ENCODE measurements at regions not wholly inside any gene's neighbourhood (a gene's known extent, or its start where the extent isn't known, plus 50 kb on each side); places are given as distances from the start of the nearest gene placed in this dataset.

DNA sequence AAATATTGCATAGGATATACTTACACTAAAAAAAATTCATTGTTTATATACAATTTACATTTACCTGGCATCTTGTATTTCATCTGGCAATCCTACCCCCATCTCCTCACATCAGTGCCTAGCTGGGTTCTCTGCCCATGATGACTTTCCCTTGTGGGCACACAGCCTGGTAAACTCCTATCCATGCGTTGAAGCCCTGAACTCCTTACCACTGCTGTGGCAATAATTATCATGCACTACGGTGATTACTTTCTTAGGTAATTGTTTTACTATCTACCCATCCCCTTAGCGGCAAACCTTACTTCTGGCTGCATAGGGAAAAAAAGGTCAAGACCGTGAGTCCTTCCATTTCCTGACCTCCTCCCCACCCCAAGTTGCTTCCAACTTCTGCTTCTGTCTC is 63.6 kb upstream of the DAB2IP start:
- 91 to 100% methylated on average over 1 to 4 of the region's 4 CpGs for WGBS, 2 experiments (ENCODE audit: insufficient coverage in 1 of 2, insufficient read length in 1 of 2)
- DNase-seq, result no peak
- H3K27me3 ChIP-seq (ENCODE audit: control insufficient read depth, insufficient read depth, low read length, poor library complexity, severe bottlenecking), result peaks cover 23% of the 10 kb centered on the region
- no peak overlapping the region for H3K9ac ChIP-seq (ENCODE audit: extremely low read depth, low read length, poor library complexity, severe bottlenecking)
- H3K9me3 Mint-ChIP-seq, result no peaks in the 10 kb centered on the region
- no peaks in the 10 kb centered on the region for H3K4me1 ChIP-seq (ENCODE audit: control insufficient read depth, insufficient read depth, low read length)
- H3K27ac Mint-ChIP-seq, result no peak overlapping the region
- TF ChIP-seq CTCF (conservative IDR thresholded peaks at IDR 0.05), result no peak
- H3K27ac ChIP-seq (ENCODE audit: low read depth, low read length), result no peak overlapping the region
- no peaks in the 10 kb centered on the region for H3K36me3 ChIP-seq (ENCODE audit: control insufficient read depth, insufficient read depth, low read length)
- no peak overlapping the region for H3K4me3 ChIP-seq (ENCODE audit: low read length)
- no peaks in the 10 kb centered on the region for H3K36me3 Mint-ChIP-seq (ENCODE audit: low read depth)
- H3K4me3 Mint-ChIP-seq, result no peak overlapping the region
- H3K4me1 Mint-ChIP-seq, result no peaks in the 10 kb centered on the region
- H3K9me3 ChIP-seq (ENCODE audit: control insufficient read depth, low read length), result no peaks in the 10 kb centered on the region
- peaks cover 35% of the 10 kb centered on the region for H3K27me3 Mint-ChIP-seq (ENCODE audit: insufficient read depth)

DNA sequence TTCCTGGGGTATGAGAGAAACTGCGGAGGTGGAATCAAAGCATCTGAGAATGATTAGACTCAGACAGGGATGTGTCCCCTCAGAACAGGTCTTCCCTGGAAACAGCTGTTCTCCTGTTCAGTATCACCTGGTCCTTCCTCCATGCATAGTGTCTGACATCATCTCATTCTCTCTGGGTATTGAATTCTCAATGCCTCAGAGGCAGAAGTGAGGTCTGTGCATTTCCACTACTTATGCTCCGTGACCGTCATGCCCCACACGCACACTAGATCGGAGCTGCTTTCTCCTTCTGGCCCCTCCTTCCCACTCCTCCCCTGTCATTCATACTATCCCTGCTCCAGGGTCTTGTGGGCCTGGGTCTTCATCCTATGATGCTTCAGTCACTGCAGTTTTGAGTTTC is 61.4 kb upstream of the DAB2IP start:
- no peak for DNase-seq
- Histone ChIP-seq H3K27me3 (ENCODE audit: control insufficient read depth, insufficient read depth, low read length, poor library complexity, severe bottlenecking) (peaks cover 23% of the 10 kb centered on the region), H3K4me1 (ENCODE audit: control insufficient read depth, insufficient read depth, low read length) (no peaks in the 10 kb centered on the region), H3K9ac (ENCODE audit: extremely low read depth, low read length, poor library complexity, severe bottlenecking) (no peak overlapping the region), H3K9me3 (ENCODE audit: control insufficient read depth, low read length) (no peaks in the 10 kb centered on the region), H3K36me3 (ENCODE audit: control insufficient read depth, insufficient read depth, low read length) (no peaks in the 10 kb centered on the region), H3K27ac (ENCODE audit: low read depth, low read length) (no peak overlapping the region), H3K4me3 (ENCODE audit: low read length) (no peak overlapping the region)
- H3K9me3 Mint-ChIP-seq, result no peaks in the 10 kb centered on the region
- no peak for TF ChIP-seq CTCF (conservative IDR thresholded peaks at IDR 0.05)
- no peak overlapping the region for H3K27ac Mint-ChIP-seq
- H3K4me1 Mint-ChIP-seq, result no peaks in the 10 kb centered on the region
- H3K36me3 Mint-ChIP-seq (ENCODE audit: low read depth), result no peaks in the 10 kb centered on the region
- 90% methylated on average over 4 to 5 of the region's 5 CpGs for WGBS, 2 experiments (ENCODE audit: insufficient coverage in 1 of 2, insufficient read length in 1 of 2)
- H3K27me3 Mint-ChIP-seq (ENCODE audit: insufficient read depth), result peaks cover 37% of the 10 kb centered on the region
- no peak overlapping the region for H3K4me3 Mint-ChIP-seq

GRCh38 chr9:121592265-121592664 is 59.2 kb upstream of the DAB2IP start:
- peaks cover 8% of the 10 kb centered on the region for H3K9me3 ChIP-seq (ENCODE audit: control insufficient read depth, low read length)
- WGBS, 2 experiments (ENCODE audit: insufficient coverage in 1 of 2, insufficient read length in 1 of 2), result 91 to 92% methylated on average over 2 of the region's 2 CpGs
- no peak overlapping the region for H3K9ac ChIP-seq (ENCODE audit: extremely low read depth, low read length, poor library complexity, severe bottlenecking)
- H3K36me3 ChIP-seq (ENCODE audit: control insufficient read depth, insufficient read depth, low read length), result no peaks in the 10 kb centered on the region
- no peaks in the 10 kb centered on the region for H3K36me3 Mint-ChIP-seq (ENCODE audit: low read depth)
- H3K4me3 Mint-ChIP-seq, result no peak overlapping the region
- no peak overlapping the region for H3K27ac Mint-ChIP-seq
- H3K27me3 Mint-ChIP-seq (ENCODE audit: insufficient read depth), result peaks cover 47% of the 10 kb centered on the region
- H3K4me3 ChIP-seq (ENCODE audit: low read length), result no peak overlapping the region
- H3K27me3 ChIP-seq (ENCODE audit: control insufficient read depth, insufficient read depth, low read length, poor library complexity, severe bottlenecking), result peaks cover 23% of the 10 kb centered on the region
- peaks cover 8% of the 10 kb centered on the region for H3K9me3 Mint-ChIP-seq
- TF ChIP-seq CTCF (conservative IDR thresholded peaks at IDR 0.05), result no peak
- no peak overlapping the region for H3K27ac ChIP-seq (ENCODE audit: low read depth, low read length)
- no peaks in the 10 kb centered on the region for H3K4me1 ChIP-seq (ENCODE audit: control insufficient read depth, insufficient read depth, low read length)
- no peaks in the 10 kb centered on the region for H3K4me1 Mint-ChIP-seq
- DNase-seq, result no peak
